OCI-LY7 (cell line): ENCODE measurements at regions not wholly inside any gene's neighbourhood (a gene's known extent, or its start where the extent isn't known, plus 50 kb on each side); places are given as distances from the start of the nearest gene placed in this dataset.

Source experiments
- BruUV-seq: library from RNA; stranded (reverse); fragments of 400-500 nt; replicated peaks from 2 replicates; lab custom pipeline; 2021; lab: Mats Ljungman, UMichigan
- CTCF ChIA-PET: fragments of 300-600 bp; sonication (Branson Sonifier 250); formaldehyde crosslinking; loops from one replicate; lab custom pipeline; 2022; ENCODE audit warnings: antibody characterized with exemption; ENCODE audit not compliant: unreplicated experiment; lab: Charles Lee
- POLR2A ChIA-PET: fragments of 300-600 bp; sonication (Branson Sonifier 250); formaldehyde crosslinking; loops from one replicate; lab custom pipeline; 2022; ENCODE audit warnings: antibody characterized with exemption; lab: Charles Lee
- DNase-seq: peaks from one replicate; pipeline ENCODE4 v3.0.0-alpha.2; 2015; ENCODE audit warnings: low spot score
- H2AFZ ChIP-seq: fragments of 200-600 bp; sonication (generic), shearing (Covaris generic); 2 replicates; pipeline ENCODE4 v1.6.1; 2014; ENCODE audit warnings: mild to moderate bottlenecking, antibody characterized with exemption, low read length, moderate library complexity
- H3K27ac ChIP-seq: fragments of 200-600 bp; sonication (generic); 2 replicates; pipeline ENCODE4 v1.5.1; 2014; ENCODE audit warnings: mixed run types, low read depth, mild to moderate bottlenecking, moderate library complexity, low read length, inconsistent platforms; ENCODE audit not compliant: poor library complexity, severe bottlenecking
- H3K36me3 ChIP-seq: fragments of 200-600 bp; sonication (generic); 2 replicates; pipeline ENCODE4 v1.6.1; 2014; ENCODE audit warnings: mild to moderate bottlenecking, antibody characterized with exemption, low read length, moderate library complexity, mixed read lengths; ENCODE audit not compliant: insufficient read depth
- H3K4me1 ChIP-seq: fragments of 200-600 bp; sonication (generic); 2 replicates; pipeline ENCODE4 v1.5.1; 2014; ENCODE audit warnings: mild to moderate bottlenecking, low read length; ENCODE audit not compliant: insufficient read depth, poor library complexity, severe bottlenecking
- H3K4me2 ChIP-seq: fragments of 200-600 bp; sonication (generic); 2 replicates; pipeline ENCODE4 v1.6.1; 2014; ENCODE audit warnings: mild to moderate bottlenecking, low read length
- H3K4me3 ChIP-seq: fragments of 200-600 bp; sonication (generic); 2 replicates; pipeline ENCODE4 v1.5.1; 2014; ENCODE audit warnings: mild to moderate bottlenecking, low read depth, low read length; ENCODE audit not compliant: poor library complexity, severe bottlenecking
- H3K79me2 ChIP-seq: fragments of 200-600 bp; sonication (generic); 2 replicates; pipeline ENCODE4 v1.6.1; 2016; ENCODE audit warnings: low read depth, mild to moderate bottlenecking, low read length, moderate library complexity, mixed read lengths; ENCODE audit not compliant: insufficient read depth
- H3K9me2 ChIP-seq: fragments of 200-600 bp; sonication (generic); 2 replicates; pipeline ENCODE4 v1.6.1; 2016; ENCODE audit warnings: mild to moderate bottlenecking, low read length, mixed read lengths; ENCODE audit not compliant: insufficient read depth
- H3K9me3 ChIP-seq: fragments of 200-600 bp; sonication (generic); 2 replicates; pipeline ENCODE4 v1.6.1; 2014; ENCODE audit warnings: mild to moderate bottlenecking, mixed run types, low read length, mixed read lengths
- H4K20me1 ChIP-seq: fragments of 200-600 bp; sonication (generic); 2 replicates; pipeline ENCODE4 v1.6.1; 2014; ENCODE audit warnings: mild to moderate bottlenecking, antibody characterized with exemption, low read length, moderate library complexity, mixed read lengths; ENCODE audit not compliant: insufficient read depth
- EZH2phosphoT487 ChIP-seq: fragments of 200-600 bp; sonication (generic); IDR thresholded peaks from 2 replicates; pipeline ENCODE4 v1.6.1; 2018; ENCODE audit warnings: low read depth, borderline replicate concordance, mild to moderate bottlenecking, mixed run types, antibody characterized with exemption, low read length, moderate library complexity, mixed read lengths
- intact Hi-C: fragments of 100-400 bp; cut with micrococcal nuclease; formaldehyde crosslinking; loops from one replicate; pipeline ENCODE4 v1.10.0; 2022; ENCODE audit not compliant: unreplicated experiment
- TF ChIP-seq, protein P1 (sequence below): fragments of 200-600 bp; sonication (generic); conservative IDR thresholded peaks from 2 replicates; pipeline ENCODE4 v1.5.1; 2014; ENCODE audit warnings: mild to moderate bottlenecking, antibody characterized with exemption, low read length, moderate library complexity, mixed read lengths

DNA sequence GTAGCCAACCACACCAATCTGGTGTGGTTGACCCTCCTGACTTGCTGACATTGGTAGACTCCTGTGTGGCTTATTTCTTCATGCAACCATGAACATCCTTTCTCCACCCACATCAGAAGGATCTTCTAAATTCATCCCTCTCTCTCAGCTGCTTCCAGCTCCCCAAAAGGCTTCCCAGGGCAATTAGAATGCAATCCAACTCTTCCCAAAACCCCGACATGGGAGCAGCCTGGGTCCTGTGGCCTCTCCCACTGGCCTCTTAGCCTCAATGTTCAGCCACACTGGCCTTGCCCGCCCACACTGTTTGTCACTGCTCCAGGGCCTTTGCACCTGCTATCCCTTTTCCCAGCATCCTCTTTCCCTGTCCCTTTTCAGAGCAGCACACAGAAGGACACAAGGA is 199.8 kb upstream of the SGCG start:
- TF ChIP-seq, protein P1, sequence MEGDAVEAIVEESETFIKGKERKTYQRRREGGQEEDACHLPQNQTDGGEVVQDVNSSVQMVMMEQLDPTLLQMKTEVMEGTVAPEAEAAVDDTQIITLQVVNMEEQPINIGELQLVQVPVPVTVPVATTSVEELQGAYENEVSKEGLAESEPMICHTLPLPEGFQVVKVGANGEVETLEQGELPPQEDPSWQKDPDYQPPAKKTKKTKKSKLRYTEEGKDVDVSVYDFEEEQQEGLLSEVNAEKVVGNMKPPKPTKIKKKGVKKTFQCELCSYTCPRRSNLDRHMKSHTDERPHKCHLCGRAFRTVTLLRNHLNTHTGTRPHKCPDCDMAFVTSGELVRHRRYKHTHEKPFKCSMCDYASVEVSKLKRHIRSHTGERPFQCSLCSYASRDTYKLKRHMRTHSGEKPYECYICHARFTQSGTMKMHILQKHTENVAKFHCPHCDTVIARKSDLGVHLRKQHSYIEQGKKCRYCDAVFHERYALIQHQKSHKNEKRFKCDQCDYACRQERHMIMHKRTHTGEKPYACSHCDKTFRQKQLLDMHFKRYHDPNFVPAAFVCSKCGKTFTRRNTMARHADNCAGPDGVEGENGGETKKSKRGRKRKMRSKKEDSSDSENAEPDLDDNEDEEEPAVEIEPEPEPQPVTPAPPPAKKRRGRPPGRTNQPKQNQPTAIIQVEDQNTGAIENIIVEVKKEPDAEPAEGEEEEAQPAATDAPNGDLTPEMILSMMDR = no peak
- TF ChIP-seq EZH2phosphoT487 = no peak
- Histone ChIP-seq H3K4me3 (no peak overlapping the region), H3K79me2 (no peaks in the 10 kb centered on the region), H3K4me1 (no peaks in the 10 kb centered on the region), H3K4me2 (no peak overlapping the region), H4K20me1 (no peaks in the 10 kb centered on the region), H2AFZ (no peak overlapping the region), H3K9me2 (no peaks in the 10 kb centered on the region), H3K27ac (no peak overlapping the region), H3K36me3 (no peaks in the 10 kb centered on the region), H3K9me3 (no peaks in the 10 kb centered on the region)
- DNase-seq = no peak
- ChIA-PET POLR2A (no interaction called here), CTCF (no interaction called here)
- no TSS peak for BruUV-seq
- intact Hi-C loops = no loop called here

DNA sequence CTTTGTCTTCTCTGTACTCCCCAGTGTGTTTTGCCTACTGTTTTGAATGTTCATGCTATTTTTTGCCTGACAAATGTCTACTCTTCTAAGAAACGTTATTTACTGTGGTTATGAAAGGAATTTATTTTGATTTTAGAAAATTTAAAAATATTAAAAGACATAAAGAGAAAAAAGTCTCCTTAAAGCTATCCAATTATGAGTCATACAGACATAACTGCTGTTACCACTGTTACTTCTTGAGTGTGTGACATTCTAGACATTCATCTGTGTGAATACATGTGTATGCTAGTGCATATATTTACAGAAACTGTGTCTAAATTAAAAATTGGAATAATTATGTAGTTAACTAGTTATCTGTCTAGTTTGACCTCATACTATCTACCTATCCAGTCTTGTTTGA is 187.6 kb upstream of the SGCG start:
- CTCF ChIA-PET = no interaction called here

DNA sequence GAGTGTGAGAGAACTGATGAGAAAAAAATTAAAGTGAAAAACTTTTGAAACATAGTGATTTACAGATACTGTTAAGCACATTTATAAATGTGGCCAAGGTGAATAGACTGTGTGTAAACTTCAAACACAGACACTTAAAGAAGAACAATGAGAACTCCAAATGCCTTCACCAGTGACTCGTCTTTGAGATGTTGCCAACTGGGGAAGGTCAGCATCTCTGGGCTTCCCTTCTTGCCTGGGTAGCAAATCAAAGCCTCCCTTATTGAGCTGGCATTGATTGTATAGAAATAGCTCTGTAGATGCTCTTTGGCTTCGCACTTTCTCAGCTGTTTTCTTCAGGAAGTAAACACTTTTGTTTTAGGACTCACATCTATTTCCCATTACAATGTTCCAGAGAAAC is 177.3 kb upstream of the SGCG start:
- TF ChIP-seq EZH2phosphoT487 = no peak
- TF ChIP-seq, protein P1 = no peak
- ChIA-PET CTCF (no interaction called here), POLR2A (interaction anchor here (0.5 kb wide), 1 partner anchor 19 kb away, joined by 4 read pairs; no protein-coding TSS in a partner anchor)
- Histone ChIP-seq H3K79me2 (no peaks in the 10 kb centered on the region), H3K4me3 (no peak overlapping the region), H3K9me2 (no peaks in the 10 kb centered on the region), H2AFZ (no peak overlapping the region), H4K20me1 (no peaks in the 10 kb centered on the region), H3K9me3 (peaks cover 17% of the 10 kb centered on the region; the same call in 1 of the 2 replicates), H3K4me2 (no peak overlapping the region), H3K27ac (no peak overlapping the region), H3K36me3 (no peaks in the 10 kb centered on the region), H3K4me1 (no peaks in the 10 kb centered on the region)
- intact Hi-C loops = no loop called here
- BruUV-seq = no TSS peak
- DNase-seq = no peak

More for the DNA sequence above, 187.6 kb upstream of the SGCG start:
- POLR2A ChIA-PET = no interaction called here
- H3K4me2 ChIP-seq = no peak overlapping the region
- H3K4me1 ChIP-seq = no peaks in the 10 kb centered on the region
- DNase-seq = no peak
- H3K79me2 ChIP-seq = no peaks in the 10 kb centered on the region
- BruUV-seq = no TSS peak
- H2AFZ ChIP-seq = no peak overlapping the region
- H3K27ac ChIP-seq = no peak overlapping the region
- TF ChIP-seq, protein P1 = no peak
- no peak for TF ChIP-seq EZH2phosphoT487
- no peaks in the 10 kb centered on the region for H3K9me3 ChIP-seq
- H3K4me3 ChIP-seq = no peak overlapping the region
- H4K20me1 ChIP-seq = no peaks in the 10 kb centered on the region
- intact Hi-C loops = no loop called here
- H3K9me2 ChIP-seq = no peaks in the 10 kb centered on the region
- no peaks in the 10 kb centered on the region for H3K36me3 ChIP-seq
